COLO829 (cell line): ENCODE measurements at regions not wholly inside any gene's neighbourhood (a gene's known extent, or its start where the extent isn't known, plus 50 kb on each side); places are given as distances from the start of the nearest gene placed in this dataset.

Experiments
- DNase-seq: peaks from one replicate; pipeline ENCODE4 v3.0.0; 2012; ENCODE audit warnings: low spot score

- DNase-seq: no peak
These were observed 221.4 kb upstream of the SUCLG2 start for GRCh38 chr3:67875858-67876257.

- DNase-seq: peak; percentile 66
These were observed 220.9 kb upstream of the SUCLG2 start for GRCh38 chr3:67875338-67875737.

- DNase-seq: no peak
These were observed 216.1 kb upstream of the SUCLG2 start for GRCh38 chr3:67870477-67870876.

GRCh38 chr3:67866571-67866970 is 212.2 kb upstream of the SUCLG2 start:
- no peak for DNase-seq

- DNase-seq: no peak
These were observed 210.3 kb upstream of the SUCLG2 start for GRCh38 chr3:67864587-67865183.

GRCh38 chr3:67863869-67864268 is 209.5 kb upstream of the SUCLG2 start:
- peak; percentile 32 for DNase-seq

- DNase-seq: no peak
These were observed 206.0 kb upstream of the SUCLG2 start for GRCh38 chr3:67860429-67860828.

GRCh38 chr3:67858492-67858891 is 204.1 kb upstream of the SUCLG2 start:
- no peak for DNase-seq

GRCh38 chr3:67856718-67857117 is 202.3 kb upstream of the SUCLG2 start:
- no peak for DNase-seq

GRCh38 chr3:67854663-67855062 is 200.3 kb upstream of the SUCLG2 start:
- DNase-seq: no peak

GRCh38 chr3:67853520-67853919 is 199.1 kb upstream of the SUCLG2 start:
- DNase-seq: no peak

- DNase-seq: no peak
These were observed 193.9 kb upstream of the SUCLG2 start for GRCh38 chr3:67848299-67848698.

GRCh38 chr3:67846166-67846565 is 191.8 kb upstream of the SUCLG2 start:
- peak; percentile 66 for DNase-seq

GRCh38 chr3:67832817-67833216 is 178.4 kb upstream of the SUCLG2 start:
- DNase-seq: no peak

- no peak for DNase-seq
These were observed 176.8 kb upstream of the SUCLG2 start for GRCh38 chr3:67831262-67831661.

GRCh38 chr3:67828486-67829010 is 174.1 kb upstream of the SUCLG2 start:
- DNase-seq: no peak

GRCh38 chr3:67821135-67821534 is 166.7 kb upstream of the SUCLG2 start:
- DNase-seq: no peak

GRCh38 chr3:67819447-67819846 is 165.0 kb upstream of the SUCLG2 start:
- peak; percentile 28 for DNase-seq

- no peak for DNase-seq
These were observed 155.0 kb upstream of the SUCLG2 start for GRCh38 chr3:67809370-67809935.

- DNase-seq: peak; percentile 91
These were observed 154.5 kb upstream of the SUCLG2 start for GRCh38 chr3:67808906-67809305.

- DNase-seq: no peak
These were observed 150.2 kb upstream of the SUCLG2 start for GRCh38 chr3:67804578-67804977.

GRCh38 chr3:67804089-67804488 is 149.7 kb upstream of the SUCLG2 start:
- DNase-seq: no peak

- DNase-seq: no peak
These were observed 144.0 kb upstream of the SUCLG2 start for GRCh38 chr3:67798412-67798811.

GRCh38 chr3:67791620-67792019 is 137.2 kb upstream of the SUCLG2 start:
- no peak for DNase-seq
